IMR-90 (cell line): ENCODE measurements at regions not wholly inside any gene's neighbourhood (a gene's known extent, or its start where the extent isn't known, plus 50 kb on each side); places are given as distances from the start of the nearest gene placed in this dataset.

Source experiments
- ATAC-seq: fragments of 200-7000 bp; cut with Tn5 transposase; 2 replicates; pipeline ENCODE4 v1.9.1; 2020; ENCODE audit warnings: low read depth, mild to moderate bottlenecking, moderate library complexity
- BruUV-seq: library from RNA; stranded (reverse); fragments of 400-500 nt; replicated peaks from 2 replicates; lab custom pipeline; 2021; lab: Mats Ljungman, UMichigan
- CTCF ChIA-PET: fragments of 300-600 bp; formaldehyde crosslinking; extraction: SDS; loops from one replicate; lab custom pipeline; 2021; ENCODE audit warnings: antibody characterized with exemption; lab: Yijun Ruan, JAX
- POLR2A ChIA-PET: fragments of 300-600 bp; sonication (Branson Sonifier 250); formaldehyde crosslinking; loops from one replicate; lab custom pipeline; 2022; ENCODE audit warnings: antibody characterized with exemption; ENCODE audit not compliant: unreplicated experiment; lab: Charles Lee
- DNase-seq: peaks from one replicate; pipeline ENCODE4 v3.0.0; 2013
- H2AFZ ChIP-seq: replicated peaks from 2 replicates; pipeline ENCODE3; 2013; ENCODE audit warnings: low read length, mild to moderate bottlenecking; ENCODE audit not compliant: poor library complexity
- H2AK5ac ChIP-seq: 2 replicates; pipeline ENCODE4 v1.6.1; 2013; ENCODE audit warnings: low read depth, low read length, inconsistent platforms
- H2AK9ac ChIP-seq: replicated peaks from 2 replicates; pipeline ENCODE3; 2013; ENCODE audit warnings: mild to moderate bottlenecking, low read depth, low read length, moderate library complexity; ENCODE audit not compliant: poor library complexity
- H2BK120ac ChIP-seq: 2 replicates; pipeline ENCODE4 v1.6.1; 2013; ENCODE audit warnings: low read depth, low read length, inconsistent platforms
- H2BK15ac ChIP-seq: 3 replicates; pipeline ENCODE4 v1.6.1; 2013; ENCODE audit warnings: low read depth, low read length, inconsistent platforms
- H2BK20ac ChIP-seq: 2 replicates; pipeline ENCODE4 v1.6.1; 2013; ENCODE audit warnings: low read depth, mild to moderate bottlenecking, inconsistent platforms, low read length, moderate library complexity
- H2BK5ac ChIP-seq: 2 replicates; pipeline ENCODE4 v1.6.1; 2013; ENCODE audit warnings: mild to moderate bottlenecking, low read depth, low read length, inconsistent platforms; ENCODE audit not compliant: poor library complexity, severe bottlenecking
- H3K14ac ChIP-seq: replicated peaks from 2 replicates; pipeline ENCODE4 v1.6.1; 2013; ENCODE audit warnings: low read depth, low read length, inconsistent platforms
- H3K18ac ChIP-seq: 2 replicates; pipeline ENCODE4 v1.6.1; 2013; ENCODE audit warnings: low read depth, low read length, control low read depth
- H3K23ac ChIP-seq: 2 replicates; pipeline ENCODE4 v1.6.1; 2013; ENCODE audit warnings: low read depth, low read length, inconsistent platforms
- H3K27ac ChIP-seq: 2 replicates; pipeline ENCODE4 v1.5.1; 2013; ENCODE audit warnings: mild to moderate bottlenecking, control low read depth, low read length; ENCODE audit not compliant: insufficient read depth
- H3K27me3 ChIP-seq: 2 replicates; pipeline ENCODE4 v1.6.1; 2013; ENCODE audit warnings: low read length; ENCODE audit not compliant: control insufficient read depth, insufficient read depth
- H3K36me3 ChIP-seq: 2 replicates; pipeline ENCODE4 v1.6.1; 2013; ENCODE audit warnings: low read length, mixed read lengths; ENCODE audit not compliant: control insufficient read depth, insufficient read depth
- H3K4ac ChIP-seq: 2 replicates; pipeline ENCODE4 v1.6.1; 2013; ENCODE audit warnings: low read depth, low read length, inconsistent platforms
- H3K4me1 ChIP-seq: 2 replicates; pipeline ENCODE4 v1.6.1; 2013; ENCODE audit warnings: low read length, mixed read lengths; ENCODE audit not compliant: control insufficient read depth, insufficient read depth
- H3K4me2 ChIP-seq: 2 replicates; pipeline ENCODE4 v1.6.1; 2013; ENCODE audit warnings: low read depth, mild to moderate bottlenecking, control low read depth, low read length, moderate library complexity
- H3K4me3 ChIP-seq: 2 replicates; pipeline ENCODE4 v1.5.1; 2013; ENCODE audit warnings: low read depth, mild to moderate bottlenecking, control low read depth, low read length, moderate library complexity; ENCODE audit not compliant: insufficient read depth
- H3K56ac ChIP-seq: 2 replicates; pipeline ENCODE4 v1.6.1; 2013; ENCODE audit warnings: low read length, inconsistent platforms; ENCODE audit not compliant: insufficient read depth; ENCODE audit errors: extremely low read depth
- H3K79me1 ChIP-seq, 2 experiments: 2 replicates each; pipeline ENCODE4 v1.6.1; 2013; ENCODE audit warnings: low read length in 2 of 2, inconsistent platforms in 1 of 2, low read depth in 1 of 2
- H3K9ac ChIP-seq: 2 replicates; pipeline ENCODE4 v1.6.1; 2013; ENCODE audit warnings: low read depth, low read length, control low read depth
- H3K9me1 ChIP-seq: 2 replicates; pipeline ENCODE4 v1.6.1; 2013; ENCODE audit warnings: low read length, inconsistent platforms; ENCODE audit not compliant: insufficient read depth
- H3K9me3 ChIP-seq: 2 replicates; pipeline ENCODE4 v1.6.1; 2013; ENCODE audit warnings: low read length; ENCODE audit not compliant: control insufficient read depth, insufficient read depth
- H4K20me1 ChIP-seq: 2 replicates; pipeline ENCODE4 v1.6.1; 2013; ENCODE audit warnings: low read length, inconsistent platforms; ENCODE audit not compliant: insufficient read depth
- H4K5ac ChIP-seq: 2 replicates; pipeline ENCODE4 v1.6.1; 2013; ENCODE audit warnings: mild to moderate bottlenecking, low read depth, low read length, control low read depth
- H4K8ac ChIP-seq, 2 experiments: 2 replicates each; pipeline ENCODE4 v1.6.1; 2013; ENCODE audit warnings: low read depth in 2 of 2, low read length in 2 of 2, control low read depth in 1 of 2, inconsistent platforms in 1 of 2
- H4K91ac ChIP-seq: 2 replicates; pipeline ENCODE4 v1.6.1; 2013; ENCODE audit warnings: low read depth, low read length, inconsistent platforms; ENCODE audit not compliant: insufficient read depth
- FOS ChIP-seq: fragments of 150-350 bp; IDR thresholded peaks from 2 replicates; pipeline ENCODE4 v1.6.1; 2016; ENCODE audit warnings: low read depth, low read length
- MAFK ChIP-seq: IDR thresholded peaks from 2 replicates; pipeline ENCODE4 v1.6.1; 2012; ENCODE audit warnings: low read depth, low read length, improper control_type of control experiment
- RFX5 ChIP-seq: IDR thresholded peaks from 2 replicates; pipeline ENCODE4 v1.8.0; 2012; ENCODE audit warnings: low read depth, mild to moderate bottlenecking, low read length, moderate library complexity
- dilution Hi-C: fragments of 300-500 bp; cut with HindIII; formaldehyde crosslinking; loops from one replicate; pipeline ENCODE4 v1.14.3; 2018; ENCODE audit warnings: low sequenced_read_pairs; ENCODE audit not compliant: unreplicated experiment
- in situ Hi-C: fragments of 300-500 bp; cut with MboI; formaldehyde crosslinking; loops from 3 replicates; pipeline ENCODE4 v1.14.3; 2019; ENCODE audit warnings: low sequenced_read_pairs, inconsistent platforms, mixed read lengths
- intact Hi-C: fragments of 100-400 bp; cut with micrococcal nuclease; formaldehyde crosslinking; loops from 2 replicates; pipeline ENCODE4 v1.10.0; 2022

DNA sequence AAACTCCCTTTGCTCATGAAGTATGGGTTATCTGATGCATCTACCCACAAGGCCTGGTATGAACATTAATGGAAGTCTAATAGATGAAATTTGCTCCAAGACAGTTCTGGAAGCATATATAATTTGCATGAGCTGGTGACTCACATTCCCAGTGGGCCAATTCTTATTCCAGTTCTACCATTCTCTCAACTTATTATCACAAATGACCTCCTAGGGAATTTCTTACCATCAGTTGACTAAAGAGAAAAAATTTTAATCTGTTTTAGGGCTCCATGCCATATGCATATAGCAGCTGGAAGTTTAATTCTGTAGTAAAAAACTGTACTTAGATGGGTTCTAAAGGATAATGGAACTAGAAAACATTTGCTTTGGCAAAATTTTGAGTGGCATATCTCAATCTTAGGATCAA, 165.2 kb upstream of the COL3A1 start:
- H3K79me1 ChIP-seq = no peaks in the 10 kb centered on the region
- H4K8ac ChIP-seq = no peak overlapping the region
- H3K4me3 ChIP-seq = no peak overlapping the region
- H3K9ac ChIP-seq = no peak overlapping the region
- DNase-seq (peak; percentile 88), ATAC-seq (peak; percentile 55)
- no peak overlapping the region for H2BK20ac ChIP-seq
- H2AFZ ChIP-seq = no peak overlapping the region
- intact Hi-C loops (no loop called here), in situ Hi-C loops (no loop called here), dilution Hi-C loops (no loop called here)
- H2AK9ac ChIP-seq = no peak overlapping the region
- no peak overlapping the region for H3K4me2 ChIP-seq
- H3K27ac ChIP-seq = no peak overlapping the region
- no peak overlapping the region for H3K23ac ChIP-seq
- H3K27me3 ChIP-seq = no peaks in the 10 kb centered on the region
- H3K18ac ChIP-seq = no peak overlapping the region; the same call in 1 of the 2 replicates
- POLR2A ChIA-PET = no interaction called here
- H3K4ac ChIP-seq = no peak overlapping the region
- no peak overlapping the region for H3K14ac ChIP-seq
- H2BK15ac ChIP-seq = no peak overlapping the region
- H4K91ac ChIP-seq = no peak overlapping the region
- no peak overlapping the region for H3K56ac ChIP-seq
- H2AK5ac ChIP-seq = no peak overlapping the region
- no peak overlapping the region; the same call in 1 of the 2 replicates for H4K5ac ChIP-seq
- no peaks in the 10 kb centered on the region for H4K20me1 ChIP-seq
- BruUV-seq = no TSS peak
- peaks cover 5% of the 10 kb centered on the region; the same call in 1 of the 2 replicates for H3K4me1 ChIP-seq
- TF ChIP-seq FOS = no peak
- no peak for TF ChIP-seq MAFK
- TF ChIP-seq RFX5 = no peak
- peaks cover 2% of the 10 kb centered on the region; the same call in 1 of the 2 replicates for H3K9me3 ChIP-seq
- H2BK120ac ChIP-seq = no peak overlapping the region; the same call in 1 of the 2 replicates
- no peaks in the 10 kb centered on the region for H3K36me3 ChIP-seq
- CTCF ChIA-PET = no interaction called here
- H3K9me1 ChIP-seq = no peaks in the 10 kb centered on the region; the same call in 1 of the 2 replicates
- H2BK5ac ChIP-seq = peak overlapping the region; percentile 85
